HL-60 (cell line): ENCODE measurements at regions not wholly inside any gene's neighbourhood (a gene's known extent, or its start where the extent isn't known, plus 50 kb on each side); places are given as distances from the start of the nearest gene placed in this dataset.

ENCODE experiments used
- CTCF ChIP-seq: IDR thresholded peaks from one replicate; pipeline ENCODE4 v1.5.1; 2011; ENCODE audit warnings: low read length, control low read depth, inconsistent platforms; ENCODE audit not compliant: insufficient read depth
- GABPA ChIP-seq: IDR thresholded peaks from 2 replicates; pipeline ENCODE4 v1.6.1; 2012; ENCODE audit warnings: low read depth

GRCh38 chr3:117589454-117589853 is 879.9 kb downstream of the TUSC7 start:
- no peak for TF ChIP-seq GABPA
- no peak for TF ChIP-seq CTCF
